A673 (cell line): ENCODE measurements at regions not wholly inside any gene's neighbourhood (a gene's known extent, or its start where the extent isn't known, plus 50 kb on each side); places are given as distances from the start of the nearest gene placed in this dataset.

Source experiments
- BruUV-seq: library from RNA; stranded (reverse); fragments of 400-500 nt; replicated peaks from 2 replicates; lab custom pipeline; 2021; lab: Mats Ljungman, UMichigan
- CTCF ChIA-PET: fragments of 300-600 bp; sonication (Branson Sonifier 250); formaldehyde crosslinking; loops from one replicate; lab custom pipeline; 2022; ENCODE audit warnings: antibody characterized with exemption; lab: Charles Lee
- POLR2A ChIA-PET: fragments of 300-600 bp; sonication (Branson Sonifier 250); formaldehyde crosslinking; loops from one replicate; lab custom pipeline; 2022; ENCODE audit warnings: antibody characterized with exemption; ENCODE audit not compliant: low non-redundant PET; lab: Charles Lee
- DNase-seq: peaks from one replicate; pipeline ENCODE4 v3.0.0-alpha.2; 2015; ENCODE audit warnings: low spot score
- H3K27ac ChIP-seq: fragments of 200-600 bp; sonication (generic); 2 replicates; pipeline ENCODE4 v1.5.1; 2016; ENCODE audit warnings: mixed run types, low read depth, mild to moderate bottlenecking, mixed read lengths, antibody characterized with exemption, low read length; ENCODE audit not compliant: poor library complexity, severe bottlenecking
- H3K27me3 ChIP-seq: fragments of 200-600 bp; sonication (generic); replicated peaks from 2 replicates; pipeline ENCODE4 v1.6.1; 2017; ENCODE audit warnings: mixed run types, low read depth, mild to moderate bottlenecking, mixed read lengths, antibody characterized with exemption, low read length; ENCODE audit not compliant: insufficient read depth, poor library complexity
- H3K36me3 ChIP-seq: fragments of 200-600 bp; sonication (generic); 2 replicates; pipeline ENCODE4 v1.6.1; 2016; ENCODE audit warnings: mixed run types, mild to moderate bottlenecking, mixed read lengths, antibody characterized with exemption, low read length; ENCODE audit not compliant: insufficient read depth, poor library complexity, severe bottlenecking
- H3K4me1 ChIP-seq: fragments of 200-600 bp; sonication (generic); 2 replicates; pipeline ENCODE4 v1.6.1; 2017; ENCODE audit warnings: mixed run types, mild to moderate bottlenecking, mixed read lengths, antibody characterized with exemption, low read length; ENCODE audit not compliant: insufficient read depth, poor library complexity, severe bottlenecking
- H3K4me3 ChIP-seq: fragments of 200-600 bp; sonication (generic); 2 replicates; pipeline ENCODE4 v1.5.1; 2016; ENCODE audit warnings: low read depth, mixed run types, mild to moderate bottlenecking, mixed read lengths, low read length; ENCODE audit not compliant: poor library complexity, severe bottlenecking
- H3K9me3 ChIP-seq: fragments of 200-600 bp; sonication (generic); 2 replicates; pipeline ENCODE4 v1.6.1; 2016; ENCODE audit warnings: mixed run types, low read depth, mild to moderate bottlenecking, mixed read lengths, antibody characterized with exemption, low read length; ENCODE audit not compliant: poor library complexity, severe bottlenecking
- EZH2 ChIP-seq: fragments of 200-600 bp; sonication (generic); IDR thresholded peaks from 2 replicates; pipeline ENCODE4 v1.6.1; 2017; ENCODE audit warnings: borderline replicate concordance, low read depth, mild to moderate bottlenecking, mixed read lengths, antibody characterized with exemption, low read length; ENCODE audit not compliant: poor library complexity, severe bottlenecking
- intact Hi-C: fragments of 100-400 bp; cut with micrococcal nuclease; formaldehyde crosslinking; loops from one replicate; pipeline ENCODE4 v1.10.0; 2022; ENCODE audit not compliant: unreplicated experiment
- TF ChIP-seq, protein P1 (sequence below): fragments of 300-800, 200-600 bp; sonication (generic); conservative IDR thresholded peaks from 2 replicates; pipeline ENCODE4 v1.5.1; 2017; ENCODE audit warnings: low read depth, mild to moderate bottlenecking, antibody characterized with exemption, low read length, moderate library complexity, mixed read lengths

DNA sequence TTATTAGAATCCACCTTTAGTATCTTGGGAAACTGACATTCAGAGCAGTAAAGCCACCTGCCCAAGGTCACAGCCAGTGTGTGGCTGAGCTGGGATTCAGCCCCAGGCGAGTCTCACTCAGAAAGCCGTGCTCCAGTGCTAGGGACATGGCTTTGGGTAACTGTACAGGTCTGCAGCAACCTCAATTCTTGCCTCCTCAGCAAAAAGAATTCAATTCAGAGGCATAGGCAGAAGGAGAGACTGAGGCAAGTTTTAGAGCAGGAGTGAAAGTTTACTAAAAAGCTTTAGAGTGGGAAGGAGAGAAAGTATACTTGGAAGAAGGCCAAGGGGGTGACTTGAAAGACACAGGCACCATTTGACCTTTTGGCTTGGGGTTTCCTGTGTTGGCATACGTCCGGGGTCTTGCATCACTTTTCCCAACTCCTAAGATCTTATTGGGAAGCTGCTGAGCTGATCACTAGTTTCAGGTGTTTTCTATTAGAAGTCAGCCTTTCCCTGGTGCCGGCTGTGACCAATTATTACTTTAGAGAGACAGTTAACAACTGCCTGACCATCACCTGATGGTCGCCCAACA, 529.3 kb downstream of the MATN1 start:
- TF ChIP-seq EZH2 = no peak
- TF ChIP-seq, protein P1, sequence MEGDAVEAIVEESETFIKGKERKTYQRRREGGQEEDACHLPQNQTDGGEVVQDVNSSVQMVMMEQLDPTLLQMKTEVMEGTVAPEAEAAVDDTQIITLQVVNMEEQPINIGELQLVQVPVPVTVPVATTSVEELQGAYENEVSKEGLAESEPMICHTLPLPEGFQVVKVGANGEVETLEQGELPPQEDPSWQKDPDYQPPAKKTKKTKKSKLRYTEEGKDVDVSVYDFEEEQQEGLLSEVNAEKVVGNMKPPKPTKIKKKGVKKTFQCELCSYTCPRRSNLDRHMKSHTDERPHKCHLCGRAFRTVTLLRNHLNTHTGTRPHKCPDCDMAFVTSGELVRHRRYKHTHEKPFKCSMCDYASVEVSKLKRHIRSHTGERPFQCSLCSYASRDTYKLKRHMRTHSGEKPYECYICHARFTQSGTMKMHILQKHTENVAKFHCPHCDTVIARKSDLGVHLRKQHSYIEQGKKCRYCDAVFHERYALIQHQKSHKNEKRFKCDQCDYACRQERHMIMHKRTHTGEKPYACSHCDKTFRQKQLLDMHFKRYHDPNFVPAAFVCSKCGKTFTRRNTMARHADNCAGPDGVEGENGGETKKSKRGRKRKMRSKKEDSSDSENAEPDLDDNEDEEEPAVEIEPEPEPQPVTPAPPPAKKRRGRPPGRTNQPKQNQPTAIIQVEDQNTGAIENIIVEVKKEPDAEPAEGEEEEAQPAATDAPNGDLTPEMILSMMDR = no peak
- DNase-seq = no peak
- BruUV-seq = no TSS peak
- intact Hi-C loops = no loop called here
- H3K27me3 ChIP-seq = no peaks in the 10 kb centered on the region
- POLR2A ChIA-PET = no interaction called here
- no peaks in the 10 kb centered on the region for H3K36me3 ChIP-seq
- H3K4me1 ChIP-seq = no peaks in the 10 kb centered on the region
- no peak overlapping the region for H3K27ac ChIP-seq
- CTCF ChIA-PET = no interaction called here
- H3K4me3 ChIP-seq = no peak overlapping the region
- H3K9me3 ChIP-seq = no peaks in the 10 kb centered on the region

DNA sequence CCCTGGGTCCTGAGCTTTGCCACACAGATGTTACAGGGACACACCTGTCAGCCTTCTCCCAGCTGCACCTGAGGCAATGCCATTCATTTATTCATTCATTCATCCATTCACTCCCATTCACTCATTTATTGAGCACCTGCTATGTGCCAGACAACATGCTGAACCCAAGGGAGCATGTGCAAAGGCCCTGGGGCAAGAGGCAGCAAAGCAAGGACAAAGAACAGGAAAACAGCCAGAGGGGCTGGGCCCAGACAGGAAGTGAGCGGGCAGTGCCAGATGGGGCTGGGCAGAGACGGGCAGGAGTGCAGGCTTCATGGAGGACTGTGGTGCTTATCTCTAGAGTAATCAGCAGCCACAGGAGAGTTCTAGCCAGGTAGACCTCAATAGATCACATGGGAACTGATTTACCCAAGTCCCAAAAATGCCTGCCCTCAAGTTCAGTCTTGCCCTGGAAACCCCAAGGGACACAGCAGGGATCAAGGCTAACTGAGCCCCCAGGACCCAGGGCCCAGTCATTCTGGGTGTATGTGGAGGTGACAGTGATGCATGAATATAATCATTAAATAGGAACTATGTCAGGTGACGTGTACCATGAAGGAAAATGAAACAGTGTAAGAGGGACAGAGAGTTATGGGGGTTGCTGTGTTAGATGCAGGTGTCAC, 530.3 kb downstream of the MATN1 start:
- H3K4me1 ChIP-seq = no peaks in the 10 kb centered on the region
- BruUV-seq = no TSS peak
- no peak overlapping the region for H3K4me3 ChIP-seq
- H3K36me3 ChIP-seq = no peaks in the 10 kb centered on the region
- no peak overlapping the region for H3K27ac ChIP-seq
- intact Hi-C loops = no loop called here
- no peaks in the 10 kb centered on the region for H3K27me3 ChIP-seq
- H3K9me3 ChIP-seq = no peaks in the 10 kb centered on the region
- TF ChIP-seq, protein P1 = no peak
- no peak for TF ChIP-seq EZH2
- ChIA-PET CTCF (no interaction called here), POLR2A (no interaction called here)
- no peak for DNase-seq

DNA sequence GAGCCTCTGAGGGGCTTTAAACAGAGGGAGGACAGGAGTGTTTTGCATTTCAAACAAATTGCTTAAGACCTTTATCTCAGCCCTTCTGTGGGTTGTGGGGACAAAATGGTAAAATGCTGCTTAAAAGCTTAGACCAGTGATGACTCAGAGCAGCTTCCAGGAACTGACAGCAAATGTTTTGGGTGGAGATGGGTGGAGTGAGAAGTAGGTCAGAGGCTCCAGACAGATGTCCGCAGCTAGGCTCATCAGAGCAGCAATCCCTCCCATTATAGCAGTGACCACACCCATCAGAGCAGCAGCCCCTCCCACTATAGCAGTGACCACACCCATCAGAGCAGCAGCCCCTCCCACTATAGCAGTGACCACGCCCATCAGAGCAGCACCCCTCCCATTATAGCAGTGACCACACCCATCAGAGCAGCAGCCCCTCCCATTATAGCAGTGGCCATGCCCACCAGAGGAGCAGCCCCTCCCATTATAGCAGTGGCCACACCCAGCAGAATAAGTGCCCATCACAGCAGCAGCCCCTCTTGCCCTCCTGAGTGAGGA, 532.2 kb downstream of the MATN1 start:
- no peaks in the 10 kb centered on the region for H3K9me3 ChIP-seq
- no peaks in the 10 kb centered on the region for H3K4me1 ChIP-seq
- H3K36me3 ChIP-seq = no peaks in the 10 kb centered on the region
- TF ChIP-seq, protein P1 = no peak
- no peak for TF ChIP-seq EZH2
- BruUV-seq = no TSS peak
- intact Hi-C loops = no loop called here
- no peak overlapping the region for H3K4me3 ChIP-seq
- ChIA-PET POLR2A (interaction anchor here (0.6 kb wide), 1 partner anchor 68 kb away, joined by 3 read pairs; no protein-coding TSS in a partner anchor), CTCF (no interaction called here)
- DNase-seq = peak; percentile 61
- no peak overlapping the region for H3K27ac ChIP-seq
- no peaks in the 10 kb centered on the region for H3K27me3 ChIP-seq
